ENCODE measurements at regions not wholly inside any gene's neighbourhood (a gene's known extent, or its start where the extent isn't known, plus 50 kb on each side); places are given as distances from the start of the nearest gene placed in this dataset.

DNA sequence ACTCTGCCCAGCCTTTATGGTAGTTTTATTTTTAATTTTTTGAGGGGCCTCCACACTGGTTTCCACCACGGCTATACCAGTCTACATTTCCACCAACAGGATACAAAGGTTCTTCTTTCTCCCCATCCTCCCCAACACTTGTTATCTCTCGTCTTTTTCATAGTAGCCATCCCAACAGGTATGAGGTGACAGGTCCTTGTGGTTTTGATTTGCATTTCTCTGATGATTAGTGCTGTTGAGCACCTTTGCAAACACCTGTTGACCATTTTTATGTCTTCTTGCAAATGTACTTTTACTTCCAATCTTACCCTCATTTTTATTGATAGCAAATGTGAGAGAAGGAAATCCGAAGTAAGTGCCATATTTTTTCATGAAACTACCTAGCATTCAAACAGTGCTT lies 195.4 kb upstream of the PREP start:
- Histone ChIP-seq H3K4me3 (ENCODE audit: low read length) (no peak overlapping the region), H3K36me3 (ENCODE audit: control insufficient read depth, low read length) (no peaks in the 10 kb centered on the region), H3K27me3 (ENCODE audit: control insufficient read depth, low read length) (no peaks in the 10 kb centered on the region), H4K20me1 (ENCODE audit: control insufficient read depth, insufficient read depth, low read depth, low read length) (no peaks in the 10 kb centered on the region), H3K27ac (ENCODE audit: low read depth, low read length) (no peak overlapping the region), H3K9me2 (replicated peaks; ENCODE audit: control insufficient read depth, low read length) (no peaks in the 10 kb centered on the region), H3K4me2 (ENCODE audit: low read length) (no peak overlapping the region), H3K4me1 (ENCODE audit: control insufficient read depth, low read length) (no peaks in the 10 kb centered on the region), H3K79me2 (ENCODE audit: control insufficient read depth, low read length) (no peaks in the 10 kb centered on the region), H3K9me3 (ENCODE audit: control insufficient read depth, insufficient read depth, low read length) (no peaks in the 10 kb centered on the region), H3F3A (ENCODE audit: control insufficient read depth, insufficient read depth) (no peaks in the 10 kb centered on the region)
- TF ChIP-seq EZH2phosphoT487 (IDR thresholded peaks at IDR 0.05; ENCODE audit: borderline replicate concordance, low read length), result no peak
- TF ChIP-seq, protein P1, sequence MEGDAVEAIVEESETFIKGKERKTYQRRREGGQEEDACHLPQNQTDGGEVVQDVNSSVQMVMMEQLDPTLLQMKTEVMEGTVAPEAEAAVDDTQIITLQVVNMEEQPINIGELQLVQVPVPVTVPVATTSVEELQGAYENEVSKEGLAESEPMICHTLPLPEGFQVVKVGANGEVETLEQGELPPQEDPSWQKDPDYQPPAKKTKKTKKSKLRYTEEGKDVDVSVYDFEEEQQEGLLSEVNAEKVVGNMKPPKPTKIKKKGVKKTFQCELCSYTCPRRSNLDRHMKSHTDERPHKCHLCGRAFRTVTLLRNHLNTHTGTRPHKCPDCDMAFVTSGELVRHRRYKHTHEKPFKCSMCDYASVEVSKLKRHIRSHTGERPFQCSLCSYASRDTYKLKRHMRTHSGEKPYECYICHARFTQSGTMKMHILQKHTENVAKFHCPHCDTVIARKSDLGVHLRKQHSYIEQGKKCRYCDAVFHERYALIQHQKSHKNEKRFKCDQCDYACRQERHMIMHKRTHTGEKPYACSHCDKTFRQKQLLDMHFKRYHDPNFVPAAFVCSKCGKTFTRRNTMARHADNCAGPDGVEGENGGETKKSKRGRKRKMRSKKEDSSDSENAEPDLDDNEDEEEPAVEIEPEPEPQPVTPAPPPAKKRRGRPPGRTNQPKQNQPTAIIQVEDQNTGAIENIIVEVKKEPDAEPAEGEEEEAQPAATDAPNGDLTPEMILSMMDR (IDR thresholded peaks at IDR 0.05; ENCODE audit: low read depth, low read length, poor library complexity, severe bottlenecking), result no peak

DNA sequence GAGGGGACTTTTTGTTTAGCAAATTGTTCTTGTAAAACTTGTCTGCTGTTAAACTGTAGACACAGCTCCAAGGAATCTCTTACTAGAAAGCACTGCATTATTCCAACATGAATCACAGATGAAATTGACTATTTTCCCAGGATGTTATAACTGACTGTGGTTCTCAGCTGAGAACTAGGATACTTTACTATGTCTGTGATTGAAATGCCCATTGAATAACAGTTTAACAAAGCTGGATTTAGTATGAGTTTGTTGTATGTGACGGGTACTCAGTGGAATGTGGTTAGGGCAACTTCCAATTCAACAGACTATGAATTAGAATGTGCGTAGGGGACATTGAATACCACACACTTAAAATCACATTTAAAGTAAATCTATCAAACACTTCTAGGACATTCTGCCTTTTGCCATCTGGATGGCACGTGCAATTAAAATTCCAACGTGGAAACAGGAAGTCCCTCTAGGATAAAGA lies 193.4 kb upstream of the PREP start:
- Histone ChIP-seq H3K27ac (ENCODE audit: low read depth, low read length) (no peak overlapping the region), H3F3A (ENCODE audit: control insufficient read depth, insufficient read depth) (no peaks in the 10 kb centered on the region), H3K4me1 (ENCODE audit: control insufficient read depth, low read length) (no peaks in the 10 kb centered on the region), H3K4me2 (ENCODE audit: low read length) (no peak overlapping the region), H4K20me1 (ENCODE audit: control insufficient read depth, insufficient read depth, low read depth, low read length) (no peaks in the 10 kb centered on the region), H3K27me3 (ENCODE audit: control insufficient read depth, low read length) (no peaks in the 10 kb centered on the region), H3K36me3 (ENCODE audit: control insufficient read depth, low read length) (no peaks in the 10 kb centered on the region), H3K9me3 (ENCODE audit: control insufficient read depth, insufficient read depth, low read length) (no peaks in the 10 kb centered on the region), H3K4me3 (ENCODE audit: low read length) (no peak overlapping the region), H3K79me2 (ENCODE audit: control insufficient read depth, low read length) (no peaks in the 10 kb centered on the region), H3K9me2 (replicated peaks; ENCODE audit: control insufficient read depth, low read length) (no peaks in the 10 kb centered on the region)
- TF ChIP-seq, protein P1 (IDR thresholded peaks at IDR 0.05; ENCODE audit: low read depth, low read length, poor library complexity, severe bottlenecking), result no peak
- no peak for TF ChIP-seq EZH2phosphoT487 (IDR thresholded peaks at IDR 0.05; ENCODE audit: borderline replicate concordance, low read length)

DNA sequence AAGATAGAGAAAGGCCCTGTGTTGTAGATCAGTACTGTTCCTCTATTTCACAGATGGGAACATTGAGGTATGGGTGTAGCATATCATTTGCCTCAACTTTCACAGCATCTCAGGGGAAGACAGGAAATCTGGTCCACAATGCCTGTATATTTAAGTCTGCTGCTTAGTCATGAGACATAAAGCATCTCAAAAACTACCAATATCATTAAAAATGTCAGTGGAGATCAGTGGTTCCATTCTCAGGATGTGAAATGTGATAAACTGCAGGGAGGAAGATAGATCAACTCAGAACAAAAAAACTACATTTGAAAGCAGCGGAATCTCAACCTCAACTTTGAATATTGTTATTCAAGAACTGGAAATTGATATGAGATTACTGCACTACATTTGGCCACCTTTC lies 192.9 kb upstream of the PREP start:
- H3K36me3 ChIP-seq (ENCODE audit: control insufficient read depth, low read length), result no peaks in the 10 kb centered on the region
- no peaks in the 10 kb centered on the region for H3K9me3 ChIP-seq (ENCODE audit: control insufficient read depth, insufficient read depth, low read length)
- TF ChIP-seq, protein P1 (IDR thresholded peaks at IDR 0.05; ENCODE audit: low read depth, low read length, poor library complexity, severe bottlenecking), result no peak
- no peak for TF ChIP-seq EZH2phosphoT487 (IDR thresholded peaks at IDR 0.05; ENCODE audit: borderline replicate concordance, low read length)
- no peaks in the 10 kb centered on the region for H3K79me2 ChIP-seq (ENCODE audit: control insufficient read depth, low read length)
- no peaks in the 10 kb centered on the region for H3K9me2 ChIP-seq (replicated peaks; ENCODE audit: control insufficient read depth, low read length)
- H3K4me2 ChIP-seq (ENCODE audit: low read length), result no peak overlapping the region
- no peak overlapping the region for H3K4me3 ChIP-seq (ENCODE audit: low read length)
- no peaks in the 10 kb centered on the region for H3K27me3 ChIP-seq (ENCODE audit: control insufficient read depth, low read length)
- H4K20me1 ChIP-seq (ENCODE audit: control insufficient read depth, insufficient read depth, low read depth, low read length), result no peaks in the 10 kb centered on the region
- no peaks in the 10 kb centered on the region for H3F3A ChIP-seq (ENCODE audit: control insufficient read depth, insufficient read depth)
- H3K27ac ChIP-seq (ENCODE audit: low read depth, low read length), result no peak overlapping the region
- no peaks in the 10 kb centered on the region for H3K4me1 ChIP-seq (ENCODE audit: control insufficient read depth, low read length)

Measured in DOHH2 (cell line).